ENCODE measurements at regions not wholly inside any gene's neighbourhood (a gene's known extent, or its start where the extent isn't known, plus 50 kb on each side); places are given as distances from the start of the nearest gene placed in this dataset.

DNA sequence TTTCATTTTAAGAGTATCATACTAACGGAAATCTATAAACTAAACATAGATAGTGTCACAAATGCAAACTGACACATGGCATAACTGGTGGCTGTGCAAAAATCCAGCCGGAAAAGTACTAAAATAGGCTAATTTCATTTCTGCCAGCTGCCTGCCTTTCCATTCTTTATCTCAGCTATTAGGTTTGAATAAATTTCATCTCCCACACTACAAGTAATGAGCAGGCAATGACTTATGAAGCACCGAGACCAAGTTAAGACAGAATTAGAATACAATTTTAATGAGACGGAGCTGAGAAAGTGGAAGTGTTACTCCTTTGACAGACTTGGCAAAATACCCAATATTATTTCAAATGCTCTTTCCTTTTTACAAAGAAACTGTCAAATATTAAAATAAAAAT is 258.8 kb upstream of the ZNF608 start:
- DNase-seq (ENCODE audit: low read depth) = no peak
- TF ChIP-seq, protein P1, sequence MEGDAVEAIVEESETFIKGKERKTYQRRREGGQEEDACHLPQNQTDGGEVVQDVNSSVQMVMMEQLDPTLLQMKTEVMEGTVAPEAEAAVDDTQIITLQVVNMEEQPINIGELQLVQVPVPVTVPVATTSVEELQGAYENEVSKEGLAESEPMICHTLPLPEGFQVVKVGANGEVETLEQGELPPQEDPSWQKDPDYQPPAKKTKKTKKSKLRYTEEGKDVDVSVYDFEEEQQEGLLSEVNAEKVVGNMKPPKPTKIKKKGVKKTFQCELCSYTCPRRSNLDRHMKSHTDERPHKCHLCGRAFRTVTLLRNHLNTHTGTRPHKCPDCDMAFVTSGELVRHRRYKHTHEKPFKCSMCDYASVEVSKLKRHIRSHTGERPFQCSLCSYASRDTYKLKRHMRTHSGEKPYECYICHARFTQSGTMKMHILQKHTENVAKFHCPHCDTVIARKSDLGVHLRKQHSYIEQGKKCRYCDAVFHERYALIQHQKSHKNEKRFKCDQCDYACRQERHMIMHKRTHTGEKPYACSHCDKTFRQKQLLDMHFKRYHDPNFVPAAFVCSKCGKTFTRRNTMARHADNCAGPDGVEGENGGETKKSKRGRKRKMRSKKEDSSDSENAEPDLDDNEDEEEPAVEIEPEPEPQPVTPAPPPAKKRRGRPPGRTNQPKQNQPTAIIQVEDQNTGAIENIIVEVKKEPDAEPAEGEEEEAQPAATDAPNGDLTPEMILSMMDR (IDR thresholded peaks at IDR 0.05; ENCODE audit: insufficient read depth, low read length, poor library complexity, severe bottlenecking) = no peak
- Histone ChIP-seq H3K4me3 (ENCODE audit: low read depth, low read length) (no peak overlapping the region), H3K36me3 (ENCODE audit: control insufficient read depth, insufficient read depth, low read length) (no peaks in the 10 kb centered on the region), H3K27me3 (ENCODE audit: control insufficient read depth, insufficient read depth, low read length) (no peaks in the 10 kb centered on the region)

DNA sequence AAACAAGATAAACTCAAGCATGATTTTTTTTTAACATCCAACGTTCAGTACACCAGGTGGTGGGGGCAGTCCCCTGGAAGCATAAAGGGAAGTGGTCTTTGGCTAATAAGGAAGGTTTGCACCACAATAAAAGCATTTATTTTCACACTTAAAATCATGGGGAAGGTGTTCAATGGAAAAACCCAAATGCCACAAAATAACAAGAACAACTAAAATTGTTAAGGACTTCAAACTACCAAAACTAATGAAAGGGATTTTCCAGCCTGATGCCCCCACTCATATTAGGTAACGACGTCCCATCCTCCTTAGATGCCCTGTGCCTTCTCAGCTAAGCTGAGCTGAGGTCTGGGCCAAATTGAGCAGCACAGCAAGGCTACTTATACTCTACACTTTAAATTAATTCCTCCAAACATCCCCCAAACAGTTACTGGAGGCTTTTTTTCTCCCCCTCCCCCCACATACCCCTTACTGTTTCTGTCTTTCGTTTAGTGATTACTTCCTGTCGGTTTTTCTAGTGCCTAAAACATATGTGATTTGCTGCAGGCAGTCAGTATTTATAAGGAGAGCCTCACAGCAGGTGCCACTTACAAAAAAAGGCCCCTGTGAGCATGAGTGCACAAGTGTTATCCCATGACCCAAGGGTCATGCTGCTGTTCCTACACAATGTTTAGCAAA is 259.7 kb upstream of the ZNF608 start:
- Histone ChIP-seq H3K27me3 (ENCODE audit: control insufficient read depth, insufficient read depth, low read length) (no peaks in the 10 kb centered on the region), H3K4me3 (ENCODE audit: low read depth, low read length) (no peak overlapping the region), H3K36me3 (ENCODE audit: control insufficient read depth, insufficient read depth, low read length) (no peaks in the 10 kb centered on the region)
- no peak for DNase-seq (ENCODE audit: low read depth)
- TF ChIP-seq, protein P1 (IDR thresholded peaks at IDR 0.05; ENCODE audit: insufficient read depth, low read length, poor library complexity, severe bottlenecking) = no peak

GRCh38 chr5:125010356-125010755 is 263.9 kb upstream of the ZNF608 start:
- Histone ChIP-seq H3K27me3 (ENCODE audit: control insufficient read depth, insufficient read depth, low read length) (no peaks in the 10 kb centered on the region), H3K36me3 (ENCODE audit: control insufficient read depth, insufficient read depth, low read length) (no peaks in the 10 kb centered on the region), H3K4me3 (ENCODE audit: low read depth, low read length) (no peak overlapping the region)
- no peak for DNase-seq (ENCODE audit: low read depth)
- TF ChIP-seq, protein P1 (IDR thresholded peaks at IDR 0.05; ENCODE audit: insufficient read depth, low read length, poor library complexity, severe bottlenecking) = no peak

- Histone ChIP-seq H3K27me3 (ENCODE audit: control insufficient read depth, insufficient read depth, low read length) (no peaks in the 10 kb centered on the region), H3K4me3 (ENCODE audit: low read depth, low read length) (no peak overlapping the region), H3K36me3 (ENCODE audit: control insufficient read depth, insufficient read depth, low read length) (no peaks in the 10 kb centered on the region)
- TF ChIP-seq, protein P1 (IDR thresholded peaks at IDR 0.05; ENCODE audit: insufficient read depth, low read length, poor library complexity, severe bottlenecking) = no peak
- DNase-seq (ENCODE audit: low read depth) = no peak
Observed at GRCh38 chr5:125011014-125011413, 264.6 kb upstream of the ZNF608 start.

DNA sequence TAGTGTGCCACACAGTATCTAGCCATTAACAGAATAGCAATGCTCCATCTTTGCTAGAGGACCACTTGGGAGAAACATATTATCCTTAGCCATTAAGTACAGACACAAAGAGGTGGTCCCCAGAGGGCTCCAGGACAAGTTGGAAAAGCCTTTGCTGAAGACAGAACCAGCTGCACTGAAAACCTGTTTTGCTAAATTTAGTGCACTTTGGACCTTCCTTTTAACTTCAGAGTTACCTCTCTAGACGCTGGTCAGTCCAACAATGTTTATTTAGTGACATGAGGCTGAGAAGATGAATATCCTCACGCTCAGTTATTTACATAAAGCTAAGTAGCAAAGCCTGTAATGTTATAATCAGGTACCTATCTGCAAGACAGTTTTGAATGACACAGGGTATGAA is 265.0 kb upstream of the ZNF608 start:
- TF ChIP-seq, protein P1 (IDR thresholded peaks at IDR 0.05; ENCODE audit: insufficient read depth, low read length, poor library complexity, severe bottlenecking) = no peak
- no peak for DNase-seq (ENCODE audit: low read depth)
- H3K27me3 ChIP-seq (ENCODE audit: control insufficient read depth, insufficient read depth, low read length) = no peaks in the 10 kb centered on the region

DNA sequence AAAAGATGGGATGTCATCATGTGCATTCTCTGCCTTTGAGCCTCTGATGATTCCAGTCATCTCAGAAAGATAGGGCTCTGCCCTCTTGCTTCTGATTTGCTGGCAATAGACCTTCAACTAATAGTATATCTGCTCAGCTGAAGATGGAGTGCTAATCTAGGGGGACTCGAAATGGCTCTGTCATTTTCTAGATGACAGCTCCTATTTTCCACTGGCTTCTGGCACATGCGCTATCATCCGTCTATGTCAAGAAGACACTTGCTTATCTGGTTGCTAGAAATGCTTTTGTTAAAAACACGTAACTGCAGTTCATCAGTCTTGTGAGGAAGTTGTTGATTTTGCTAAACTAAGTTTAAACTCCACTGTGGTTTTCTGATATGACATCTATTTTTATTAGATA is 265.5 kb upstream of the ZNF608 start:
- Histone ChIP-seq H3K36me3 (ENCODE audit: control insufficient read depth, insufficient read depth, low read length) (no peaks in the 10 kb centered on the region), H3K4me3 (ENCODE audit: low read depth, low read length) (no peak overlapping the region), H3K27me3 (ENCODE audit: control insufficient read depth, insufficient read depth, low read length) (no peaks in the 10 kb centered on the region)
- no peak for DNase-seq (ENCODE audit: low read depth)
- TF ChIP-seq, protein P1 (IDR thresholded peaks at IDR 0.05; ENCODE audit: insufficient read depth, low read length, poor library complexity, severe bottlenecking) = no peak

More for the DNA sequence above, 265.0 kb upstream of the ZNF608 start:
- H3K4me3 ChIP-seq (ENCODE audit: low read depth, low read length) = no peak overlapping the region
- H3K36me3 ChIP-seq (ENCODE audit: control insufficient read depth, insufficient read depth, low read length) = no peaks in the 10 kb centered on the region

Data from kidney epithelial cell (primary cell).